ENCODE measurements at regions not wholly inside any gene's neighbourhood (a gene's known extent, or its start where the extent isn't known, plus 50 kb on each side); places are given as distances from the start of the nearest gene placed in this dataset.
"Not testable (repeated sequence)": the region's sequence is repeated elsewhere in the genome, so short reads cannot be mapped to it uniquely, and the experiment has no call there.

GRCh38 chr15:96474231-96474664 lies 143.7 kb downstream of the NR2F2 start:
- no peak overlapping the region for H3K4me2 ChIP-seq (ENCODE audit: insufficient read depth, low read length)
- H3K36me3 ChIP-seq (ENCODE audit: insufficient read depth, low read length) = no peaks in the 10 kb centered on the region
- no peaks in the 10 kb centered on the region for H3K9me3 ChIP-seq (ENCODE audit: insufficient read depth, low read length, severe bottlenecking)
- no peak overlapping the region for H3K27ac ChIP-seq (ENCODE audit: low read length)
- H3K79me2 ChIP-seq (ENCODE audit: insufficient read depth, low read length) = no peaks in the 10 kb centered on the region
- no peaks in the 10 kb centered on the region for H3K4me1 ChIP-seq (ENCODE audit: insufficient read depth, low read length)
- no peak for ATAC-seq (ENCODE audit: insufficient read depth, low read depth)
- H4K20me1 ChIP-seq (ENCODE audit: insufficient read depth, low read length) = no peaks in the 10 kb centered on the region
- DNase-seq = no peak
- H3K9ac ChIP-seq (ENCODE audit: low read depth, low read length) = no peak overlapping the region
- TF ChIP-seq CTCF (IDR thresholded peaks at IDR 0.05; ENCODE audit: borderline replicate concordance, extremely low read depth, low read length, poor library complexity, severe bottlenecking) = no peak
- TF ChIP-seq EZH2 (IDR thresholded peaks at IDR 0.05; ENCODE audit: borderline replicate concordance, low read depth, low read length, severe bottlenecking) = no peak
- H3K27me3 ChIP-seq (ENCODE audit: insufficient read depth, low read length, poor library complexity) = peaks cover 4% of the 10 kb centered on the region
- H3K4me3 ChIP-seq (ENCODE audit: low read depth in 1 of 2, low read length in 2 of 2) = no peak overlapping the region
- H2AFZ ChIP-seq (ENCODE audit: low read depth, low read length) = no peak overlapping the region

GRCh38 chr15:96477227-96477626 lies 146.7 kb downstream of the NR2F2 start:
- ATAC-seq (ENCODE audit: insufficient read depth, low read depth) = no peak
- no peaks in the 10 kb centered on the region for H4K20me1 ChIP-seq (ENCODE audit: insufficient read depth, low read length)
- H3K79me2 ChIP-seq (ENCODE audit: insufficient read depth, low read length) = no peaks in the 10 kb centered on the region
- H3K36me3 ChIP-seq (ENCODE audit: insufficient read depth, low read length) = no peaks in the 10 kb centered on the region
- TF ChIP-seq CTCF (IDR thresholded peaks at IDR 0.05; ENCODE audit: borderline replicate concordance, extremely low read depth, low read length, poor library complexity, severe bottlenecking) (no peak), EZH2 (IDR thresholded peaks at IDR 0.05; ENCODE audit: borderline replicate concordance, low read depth, low read length, severe bottlenecking) (no peak)
- no peak overlapping the region for H3K9ac ChIP-seq (ENCODE audit: low read depth, low read length)
- H3K4me1 ChIP-seq (ENCODE audit: insufficient read depth, low read length) = no peaks in the 10 kb centered on the region
- no peak for DNase-seq
- H3K27ac ChIP-seq (ENCODE audit: low read length) = no peak overlapping the region
- no peaks in the 10 kb centered on the region for H3K27me3 ChIP-seq (ENCODE audit: insufficient read depth, low read length, poor library complexity)
- no peaks in the 10 kb centered on the region for H3K9me3 ChIP-seq (ENCODE audit: insufficient read depth, low read length, severe bottlenecking)
- no peak overlapping the region for H3K4me2 ChIP-seq (ENCODE audit: insufficient read depth, low read length)
- no peak overlapping the region for H3K4me3 ChIP-seq (ENCODE audit: low read depth in 1 of 2, low read length in 2 of 2)
- H2AFZ ChIP-seq (ENCODE audit: low read depth, low read length) = no peak overlapping the region

- not testable (repeated sequence) for H3K4me1 ChIP-seq (ENCODE audit: insufficient read depth, low read length); H3K79me2 ChIP-seq (ENCODE audit: insufficient read depth, low read length); H3K9ac ChIP-seq (ENCODE audit: low read depth, low read length); H3K4me3 ChIP-seq (ENCODE audit: low read depth in 1 of 2, low read length in 2 of 2); DNase-seq; H3K9me3 ChIP-seq (ENCODE audit: insufficient read depth, low read length, severe bottlenecking); H3K27ac ChIP-seq (ENCODE audit: low read length); ATAC-seq (ENCODE audit: insufficient read depth, low read depth); H2AFZ ChIP-seq (ENCODE audit: low read depth, low read length); H3K4me2 ChIP-seq (ENCODE audit: insufficient read depth, low read length); H3K27me3 ChIP-seq (ENCODE audit: insufficient read depth, low read length, poor library complexity); H3K36me3 ChIP-seq (ENCODE audit: insufficient read depth, low read length); H4K20me1 ChIP-seq (ENCODE audit: insufficient read depth, low read length)
Measured at GRCh38 chr15:96484412-96484811, 153.9 kb downstream of the NR2F2 start.

GRCh38 chr15:96484830-96485229 lies 154.3 kb downstream of the NR2F2 start:
- Histone ChIP-seq H3K4me2 (ENCODE audit: insufficient read depth, low read length) (no peak overlapping the region), H3K4me3 (ENCODE audit: low read depth in 1 of 2, low read length in 2 of 2) (no peak overlapping the region), H3K9me3 (ENCODE audit: insufficient read depth, low read length, severe bottlenecking) (no peaks in the 10 kb centered on the region), H3K27me3 (ENCODE audit: insufficient read depth, low read length, poor library complexity) (no peaks in the 10 kb centered on the region), H4K20me1 (ENCODE audit: insufficient read depth, low read length) (no peaks in the 10 kb centered on the region), H2AFZ (ENCODE audit: low read depth, low read length) (no peak overlapping the region), H3K36me3 (ENCODE audit: insufficient read depth, low read length) (no peaks in the 10 kb centered on the region), H3K4me1 (ENCODE audit: insufficient read depth, low read length) (no peaks in the 10 kb centered on the region), H3K79me2 (ENCODE audit: insufficient read depth, low read length) (no peaks in the 10 kb centered on the region), H3K9ac (ENCODE audit: low read depth, low read length) (no peak overlapping the region), H3K27ac (ENCODE audit: low read length) (no peak overlapping the region)
- TF ChIP-seq CTCF (IDR thresholded peaks at IDR 0.05; ENCODE audit: borderline replicate concordance, extremely low read depth, low read length, poor library complexity, severe bottlenecking) (no peak), EZH2 (IDR thresholded peaks at IDR 0.05; ENCODE audit: borderline replicate concordance, low read depth, low read length, severe bottlenecking) (no peak)
- ATAC-seq (ENCODE audit: insufficient read depth, low read depth) (no peak), DNase-seq (no peak)
